ENCODE measurements at regions not wholly inside any gene's neighbourhood (a gene's known extent, or its start where the extent isn't known, plus 50 kb on each side); places are given as distances from the start of the nearest gene placed in this dataset.

- H3K27me3 Mint-ChIP-seq (ENCODE audit: low read depth): peaks cover 19% of the 10 kb centered on the region
- H3K27ac Mint-ChIP-seq: peak overlapping the region; percentile 29 to 62 (median 53)
- H3K4me1 Mint-ChIP-seq: peaks cover 30% of the 10 kb centered on the region
- no peak overlapping the region for H3K4me3 Mint-ChIP-seq
- no peaks in the 10 kb centered on the region for H3K36me3 Mint-ChIP-seq (ENCODE audit: low read depth)
- H3K9me3 Mint-ChIP-seq: peaks cover 3% of the 10 kb centered on the region
- TF ChIP-seq CTCF (IDR thresholded peaks at IDR 0.05; ENCODE audit: unreplicated experiment in 3 of 3): no peak
Measured at GRCh38 chr10:121092720-121093095, 241.5 kb downstream of the WDR11 start.

- Mint-ChIP-seq H3K27me3 (ENCODE audit: low read depth) (peaks cover 20% of the 10 kb centered on the region), H3K4me3 (no peak overlapping the region), H3K36me3 (ENCODE audit: low read depth) (no peaks in the 10 kb centered on the region), H3K9me3 (peaks cover 5% of the 10 kb centered on the region), H3K27ac (peak overlapping the region in 2 of 3 experiments; percentile 29 to 31), H3K4me1 (peaks cover 43% of the 10 kb centered on the region)
- no peak for TF ChIP-seq CTCF (IDR thresholded peaks at IDR 0.05; ENCODE audit: unreplicated experiment in 3 of 3)
Measured at GRCh38 chr10:121096617-121097431, 245.7 kb downstream of the WDR11 start.

- Mint-ChIP-seq H3K27me3 (ENCODE audit: low read depth) (peaks cover 25% of the 10 kb centered on the region), H3K4me1 (peaks cover 33% of the 10 kb centered on the region), H3K27ac (peak overlapping the region in 1 of 3 experiments; percentile 57), H3K36me3 (ENCODE audit: low read depth) (no peaks in the 10 kb centered on the region), H3K9me3 (peaks cover 5% of the 10 kb centered on the region), H3K4me3 (no peak overlapping the region)
- TF ChIP-seq CTCF (IDR thresholded peaks at IDR 0.05; ENCODE audit: unreplicated experiment in 3 of 3): no peak
Measured at GRCh38 chr10:121098211-121098610, 247.0 kb downstream of the WDR11 start.

- no peak for TF ChIP-seq CTCF (IDR thresholded peaks at IDR 0.05; ENCODE audit: unreplicated experiment in 3 of 3)
- Mint-ChIP-seq H3K4me3 (no peak overlapping the region), H3K9me3 (peaks cover 5% of the 10 kb centered on the region), H3K27ac (no peak overlapping the region), H3K36me3 (ENCODE audit: low read depth) (no peaks in the 10 kb centered on the region), H3K27me3 (ENCODE audit: low read depth) (peaks cover 25% of the 10 kb centered on the region), H3K4me1 (peaks cover 33% of the 10 kb centered on the region)
Measured at GRCh38 chr10:121098751-121099150, 247.6 kb downstream of the WDR11 start.

GRCh38 chr10:121099181-121099580 is 248.0 kb downstream of the WDR11 start:
- Mint-ChIP-seq H3K27ac (no peak overlapping the region), H3K9me3 (peaks cover 5% of the 10 kb centered on the region), H3K36me3 (ENCODE audit: low read depth) (no peaks in the 10 kb centered on the region), H3K4me1 (peaks cover 33% of the 10 kb centered on the region), H3K4me3 (no peak overlapping the region), H3K27me3 (ENCODE audit: low read depth) (peaks cover 25% of the 10 kb centered on the region)
- TF ChIP-seq CTCF (IDR thresholded peaks at IDR 0.05; ENCODE audit: unreplicated experiment in 3 of 3): no peak

GRCh38 chr10:121099592-121099991 is 248.4 kb downstream of the WDR11 start:
- Mint-ChIP-seq H3K4me1 (peaks cover 33% of the 10 kb centered on the region), H3K9me3 (peaks cover 5% of the 10 kb centered on the region), H3K36me3 (ENCODE audit: low read depth) (no peaks in the 10 kb centered on the region), H3K27me3 (ENCODE audit: low read depth) (peaks cover 28% of the 10 kb centered on the region), H3K4me3 (no peak overlapping the region), H3K27ac (peak overlapping the region in 1 of 3 experiments; percentile 44)
- TF ChIP-seq CTCF (IDR thresholded peaks at IDR 0.05; ENCODE audit: unreplicated experiment in 3 of 3): no peak

Data from nephron (organoid).